GM21717 (cell line): ENCODE measurements at regions not wholly inside any gene's neighbourhood (a gene's known extent, or its start where the extent isn't known, plus 50 kb on each side); places are given as distances from the start of the nearest gene placed in this dataset.
"Not testable (repeated sequence)": the region's sequence is repeated elsewhere in the genome, so short reads cannot be mapped to it uniquely, and the experiment has no call there.

Experiments
- ATAC-seq: cut with Tn5 transposase; IDR thresholded peaks from one replicate; pipeline ENCODE4 v1.9.1; 2021; ENCODE audit warnings: mild to moderate bottlenecking, moderate library complexity; ENCODE audit not compliant: unreplicated experiment

DNA sequence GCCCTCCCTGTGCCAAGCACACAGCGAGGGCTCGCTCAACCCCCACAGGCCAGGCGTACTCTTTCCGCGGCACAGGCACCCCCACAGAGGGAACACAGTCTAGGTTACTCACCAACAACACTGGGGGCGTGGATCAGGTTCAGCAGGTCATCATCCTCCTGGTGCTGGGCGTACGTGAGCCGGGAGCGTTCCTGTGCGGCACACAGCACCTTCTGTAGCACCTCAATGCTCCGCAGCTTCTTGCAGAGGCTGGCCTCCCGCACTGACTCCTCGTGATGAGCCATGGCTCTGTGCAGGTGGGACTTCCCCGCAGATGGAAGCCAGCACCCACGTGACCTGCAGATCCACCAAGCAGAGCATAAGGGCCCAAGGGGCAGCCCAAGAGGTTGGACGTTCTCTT lies 296.8 kb downstream of the GOLGA6L6 start:
- ATAC-seq: not testable (repeated sequence)

DNA sequence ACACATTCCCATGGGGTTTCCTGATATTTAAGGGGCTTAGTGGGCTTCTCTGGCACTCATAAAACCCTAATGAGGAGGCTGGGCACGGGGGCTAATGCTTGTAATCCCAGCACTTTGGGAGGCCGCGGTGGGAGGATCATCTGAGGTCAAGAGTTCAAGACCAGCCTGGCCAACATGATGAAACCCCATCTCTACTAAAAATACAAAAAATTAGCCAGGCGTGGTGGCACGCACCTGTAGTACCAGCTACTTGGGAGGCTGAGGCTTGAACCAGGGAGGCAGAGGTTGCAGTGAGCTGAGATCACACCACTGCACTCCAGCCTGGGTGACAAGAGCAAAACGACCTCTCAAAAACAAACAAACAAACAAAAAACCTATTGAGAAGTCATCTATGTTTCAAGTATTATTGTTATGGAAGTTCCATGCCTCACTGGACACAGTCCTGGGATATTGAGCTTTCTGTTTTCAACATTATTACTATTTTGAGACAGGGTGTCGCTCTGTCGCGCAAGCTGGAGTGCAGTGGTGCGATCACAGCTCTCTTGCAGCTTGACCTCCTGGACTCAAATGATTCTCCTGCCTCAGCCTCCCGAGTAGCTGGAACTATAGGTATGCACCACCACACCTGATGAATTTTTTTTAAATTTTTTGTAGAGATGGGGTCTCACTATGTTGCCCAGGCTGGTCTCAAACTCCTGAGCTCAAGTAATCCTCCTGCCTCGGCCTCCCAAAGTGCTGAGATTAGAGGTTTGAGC lies 297.9 kb downstream of the GOLGA6L6 start:
- ATAC-seq: not testable (repeated sequence)

DNA sequence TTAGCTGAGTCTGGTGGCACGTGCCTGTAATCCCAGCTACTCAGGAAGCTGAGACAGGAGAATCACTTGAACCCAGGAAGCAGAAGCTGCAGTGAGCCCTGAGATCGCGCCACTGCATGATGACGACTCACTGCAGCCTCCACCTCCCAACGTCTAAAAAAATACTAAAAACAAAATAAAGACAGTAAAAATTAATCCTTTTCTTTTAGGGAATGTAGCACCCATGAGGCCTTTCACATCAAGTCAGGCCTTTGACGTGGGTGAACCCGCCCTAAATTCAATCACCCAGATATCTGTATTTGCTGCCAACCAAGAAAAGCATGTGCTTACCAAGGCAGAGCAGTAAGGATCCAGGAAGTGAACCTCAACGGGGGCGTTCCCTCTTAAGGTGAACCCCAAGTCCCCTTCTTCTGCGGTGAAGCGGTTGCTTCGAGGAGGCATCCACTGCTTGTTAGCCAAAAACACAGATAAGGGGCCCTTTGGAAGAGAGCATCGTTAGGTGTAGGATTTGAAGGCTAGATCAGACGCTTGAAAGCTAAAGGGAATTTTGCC lies 301.2 kb downstream of the GOLGA6L6 start:
- not testable (repeated sequence) for ATAC-seq

DNA sequence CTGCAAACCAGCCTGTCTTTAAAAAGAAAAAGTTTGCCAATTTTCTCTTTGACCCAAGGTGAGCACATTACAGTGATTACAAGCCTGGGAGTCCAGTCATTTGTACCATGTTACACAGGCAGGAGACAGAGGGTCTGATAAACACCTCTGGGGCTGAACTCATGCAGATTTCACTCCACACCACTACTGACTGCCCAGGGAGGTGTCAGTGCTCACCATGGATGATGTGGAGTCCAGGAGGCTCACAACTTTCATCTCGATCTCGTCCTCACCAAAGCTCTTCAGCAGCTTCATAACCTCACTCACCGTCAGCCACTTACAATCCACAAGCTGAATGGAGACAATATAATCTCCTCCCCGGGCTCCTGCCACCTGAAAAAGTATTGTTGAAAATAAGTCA lies 302.4 kb downstream of the GOLGA6L6 start:
- ATAC-seq: not testable (repeated sequence)

DNA sequence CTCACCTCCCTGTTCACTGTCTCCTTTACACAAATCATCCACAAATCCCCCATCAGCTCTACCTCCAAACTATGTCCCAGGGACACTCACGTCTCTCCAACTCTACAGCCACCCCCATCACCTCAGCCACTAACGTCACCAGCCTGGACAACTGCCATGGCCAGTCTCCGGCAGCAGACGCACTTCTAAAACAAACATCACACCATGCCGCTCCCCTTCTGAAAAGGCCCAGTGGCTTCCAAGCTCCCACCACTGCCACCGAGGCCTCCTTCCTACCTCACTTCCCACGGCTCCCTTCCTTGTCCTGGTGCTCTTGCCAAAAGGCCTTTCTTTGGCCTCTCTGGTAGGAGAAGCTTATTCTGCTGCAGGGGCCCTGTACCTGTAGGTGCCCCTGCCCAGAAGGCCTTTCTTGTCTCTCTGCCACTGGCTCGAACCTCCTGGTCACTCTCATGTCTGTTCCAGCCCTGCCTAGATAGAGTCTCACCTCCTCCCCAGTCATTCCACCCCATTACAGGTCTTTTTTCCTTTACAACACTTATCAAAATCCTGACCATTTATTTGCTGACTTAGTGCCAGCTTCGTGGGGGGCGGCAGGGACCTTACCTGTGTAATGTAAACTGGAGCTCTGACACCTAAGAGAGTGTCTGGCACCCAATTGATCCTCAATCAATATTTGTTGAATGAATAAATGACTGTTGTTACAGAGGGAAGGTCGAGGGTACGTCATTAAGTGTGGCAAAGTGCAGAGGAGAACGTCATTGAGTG lies 304.2 kb downstream of the GOLGA6L6 start:
- not testable (repeated sequence) for ATAC-seq

DNA sequence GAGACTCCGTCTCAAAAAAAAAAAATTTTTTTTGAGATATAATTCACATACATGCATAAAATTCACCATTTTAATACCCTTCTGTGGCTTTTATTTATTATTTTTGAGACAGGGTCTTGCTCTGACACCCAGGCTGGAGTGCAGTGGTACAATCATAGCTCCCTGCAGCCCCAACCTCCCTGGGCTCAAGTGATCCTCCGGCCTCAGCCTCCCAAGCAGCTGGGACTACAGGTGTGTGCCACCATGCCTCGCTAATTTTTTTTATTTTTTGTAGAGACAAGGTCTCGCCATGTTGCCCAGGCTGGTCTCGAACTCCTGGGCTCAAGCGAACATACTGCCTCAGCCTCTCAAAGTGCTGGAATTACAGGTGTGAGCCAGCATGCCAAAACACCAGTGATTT lies 305.9 kb downstream of the GOLGA6L6 start:
- not testable (repeated sequence) for ATAC-seq

DNA sequence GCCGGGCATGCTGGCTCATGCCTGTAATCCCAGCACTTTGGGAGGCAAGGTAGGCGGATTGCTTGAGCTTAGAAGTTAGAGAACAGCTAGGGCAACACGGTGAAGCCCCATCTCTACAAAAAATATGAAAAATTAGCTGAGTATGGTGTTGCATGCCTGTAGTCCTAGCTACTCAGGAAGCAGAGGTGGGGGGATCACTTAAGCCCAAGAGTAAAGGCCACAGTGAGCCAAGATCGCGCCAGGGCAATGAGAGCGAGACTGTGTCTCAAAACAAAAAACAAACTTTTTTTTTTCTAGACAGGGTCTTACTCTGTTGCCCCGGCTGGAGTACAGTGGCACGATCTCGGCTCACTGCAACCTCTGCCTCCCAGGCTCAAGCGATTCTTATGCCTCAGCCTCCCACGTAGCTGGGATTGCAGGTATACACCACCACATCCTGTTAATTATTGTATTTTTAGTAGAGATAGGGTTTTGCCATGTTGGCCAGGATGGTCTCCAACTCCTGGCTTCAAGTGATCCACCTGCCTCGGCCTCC lies 307.5 kb downstream of the GOLGA6L6 start:
- ATAC-seq: not testable (repeated sequence)

DNA sequence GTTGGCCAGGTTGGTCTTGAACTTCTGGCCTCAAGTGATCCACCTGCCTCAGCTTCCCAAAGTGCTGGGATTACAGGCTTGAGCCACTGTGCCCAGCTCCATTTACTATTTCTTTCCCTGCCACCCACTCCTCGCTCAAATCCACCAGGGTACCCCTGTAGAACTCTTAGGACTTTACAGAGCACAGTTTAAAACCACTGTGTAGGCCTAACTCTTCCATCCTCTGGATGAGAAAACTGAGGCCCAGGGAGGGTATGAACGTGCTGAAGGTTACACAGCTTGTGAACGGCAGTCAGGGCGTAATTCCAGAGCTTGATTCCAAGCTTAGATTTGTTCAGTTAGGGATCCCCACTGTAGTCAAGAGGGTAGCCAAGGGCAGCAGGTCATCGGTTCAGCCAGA lies 309.1 kb downstream of the GOLGA6L6 start:
- ATAC-seq: not testable (repeated sequence)

DNA sequence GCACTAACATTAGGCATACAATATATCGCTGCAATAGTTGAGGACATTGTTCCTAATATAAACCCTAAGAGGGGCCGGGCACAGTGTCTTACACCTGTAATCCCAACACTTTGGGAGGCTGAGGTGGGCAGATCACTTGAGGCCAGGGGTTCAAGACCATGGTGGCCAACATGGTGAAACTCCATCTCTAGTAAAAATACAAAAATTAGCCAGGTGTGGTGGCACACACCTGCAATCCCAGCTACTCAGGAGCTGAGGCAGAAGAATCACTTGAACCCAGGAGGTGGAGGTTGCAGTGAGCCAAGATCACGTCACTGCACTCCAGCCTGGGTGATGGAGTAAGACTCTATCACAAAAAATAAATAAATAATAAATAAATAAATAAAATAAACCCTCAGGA lies 310.9 kb downstream of the GOLGA6L6 start:
- ATAC-seq: not testable (repeated sequence)

DNA sequence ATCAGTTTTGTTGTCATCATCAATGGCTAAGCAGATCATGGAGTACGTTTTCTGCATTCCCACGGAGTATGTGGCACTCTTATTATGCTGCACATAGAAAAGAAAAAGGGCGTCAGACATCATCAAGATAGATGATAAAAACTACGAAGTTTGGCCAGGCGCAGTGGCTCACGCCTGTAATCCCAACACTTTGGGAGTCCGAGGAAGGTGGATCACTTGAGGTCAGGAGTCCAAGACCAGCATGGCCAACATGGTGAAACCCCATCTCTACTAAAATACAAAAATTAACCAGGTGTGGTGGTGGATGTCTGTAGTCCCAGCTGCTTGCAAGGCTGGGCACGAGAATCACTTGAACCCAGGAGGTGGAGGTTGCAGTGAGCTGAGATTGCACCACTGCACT lies 312.8 kb downstream of the GOLGA6L6 start:
- ATAC-seq: not testable (repeated sequence)

DNA sequence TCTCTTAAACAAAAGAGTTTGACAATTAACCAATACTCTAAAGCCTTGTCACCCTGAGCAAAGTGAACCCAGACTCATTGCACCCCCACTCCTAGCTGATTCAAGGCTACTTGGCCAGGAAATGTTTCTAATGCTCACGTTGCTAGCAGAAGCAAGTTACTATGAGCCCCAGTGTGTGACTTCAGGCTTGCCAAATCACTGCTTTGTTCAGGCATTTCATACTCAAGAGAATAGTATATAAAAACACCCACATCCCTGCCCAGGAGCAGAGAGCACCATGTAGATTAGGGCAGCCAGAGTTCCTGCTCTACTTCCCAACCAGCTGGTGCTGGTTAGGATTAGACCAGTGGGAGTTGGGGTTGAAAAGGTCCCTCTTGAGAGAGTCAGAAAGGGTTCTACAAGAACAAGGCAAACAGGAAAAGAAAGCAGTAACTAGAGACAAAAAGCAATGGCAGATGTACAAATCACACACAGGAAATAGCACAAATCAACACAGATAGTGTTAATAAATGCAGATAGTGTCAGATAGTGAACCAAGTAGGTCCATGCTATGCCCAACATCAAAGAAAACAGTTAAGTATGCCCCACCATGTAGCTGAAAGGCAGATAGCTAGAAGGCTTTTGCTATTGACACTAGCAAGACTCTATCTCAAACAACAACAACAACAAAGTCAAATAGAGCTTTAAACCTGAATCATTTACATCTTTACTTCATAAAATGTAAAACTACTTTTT lies 314.3 kb downstream of the GOLGA6L6 start:
- ATAC-seq: not testable (repeated sequence)

DNA sequence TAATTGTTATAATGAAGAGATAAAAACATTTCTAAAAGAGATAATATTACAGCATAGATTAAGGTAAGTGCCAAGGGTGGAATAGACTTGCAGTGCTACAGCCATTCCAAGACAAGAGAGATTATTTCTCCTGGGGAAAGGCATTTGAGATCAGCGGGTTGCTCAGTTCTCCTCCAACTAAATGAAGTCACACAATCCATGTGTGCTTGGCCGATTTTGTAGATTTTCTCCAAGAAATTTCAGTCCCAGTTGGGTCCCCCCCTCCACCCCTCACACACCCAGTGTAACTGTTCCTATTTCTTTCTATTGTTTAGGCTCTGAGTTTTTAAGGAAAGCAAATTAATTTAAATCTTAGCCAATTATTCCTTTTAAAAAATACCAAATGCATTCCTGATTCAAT lies 315.1 kb downstream of the GOLGA6L6 start:
- not testable (repeated sequence) for ATAC-seq

DNA sequence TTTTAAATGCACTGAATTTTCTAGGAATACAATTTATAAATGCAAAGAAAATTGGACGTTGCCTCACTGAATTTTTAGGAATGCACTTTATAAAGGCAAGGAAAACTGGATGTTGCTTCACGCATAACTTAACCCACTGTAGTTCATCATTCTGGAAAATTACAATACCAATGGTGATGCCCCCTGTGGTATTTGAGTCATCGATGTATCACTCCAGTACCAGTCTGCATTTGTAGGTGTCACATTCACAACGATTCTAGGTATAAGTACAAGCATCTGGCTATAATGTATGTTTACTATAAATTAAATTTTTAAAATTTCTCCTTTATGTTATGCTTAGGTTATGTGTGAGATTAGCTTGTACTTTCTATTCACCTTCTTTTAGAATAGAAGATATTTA lies 320.5 kb downstream of the GOLGA6L6 start:
- ATAC-seq: not testable (repeated sequence)

DNA sequence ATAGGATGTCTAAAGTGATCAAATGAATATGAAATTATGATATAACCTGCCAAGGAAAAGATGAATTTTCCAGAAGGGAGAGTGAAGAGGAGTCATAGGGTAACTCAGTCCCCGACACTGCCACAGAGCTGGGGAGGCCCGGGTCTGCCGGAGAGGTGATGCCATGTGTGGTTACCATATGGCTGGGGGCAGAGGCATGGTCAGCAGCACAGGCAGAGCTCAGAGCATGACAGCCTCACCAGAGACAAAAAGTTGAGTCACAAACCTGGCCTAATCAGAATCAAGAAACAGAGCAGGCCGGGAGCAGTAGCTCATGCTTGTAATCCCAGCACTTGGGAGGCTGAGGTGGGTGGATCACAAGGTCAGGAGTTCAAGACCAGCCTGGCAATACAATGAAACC lies 322.4 kb downstream of the GOLGA6L6 start:
- ATAC-seq: not testable (repeated sequence)

DNA sequence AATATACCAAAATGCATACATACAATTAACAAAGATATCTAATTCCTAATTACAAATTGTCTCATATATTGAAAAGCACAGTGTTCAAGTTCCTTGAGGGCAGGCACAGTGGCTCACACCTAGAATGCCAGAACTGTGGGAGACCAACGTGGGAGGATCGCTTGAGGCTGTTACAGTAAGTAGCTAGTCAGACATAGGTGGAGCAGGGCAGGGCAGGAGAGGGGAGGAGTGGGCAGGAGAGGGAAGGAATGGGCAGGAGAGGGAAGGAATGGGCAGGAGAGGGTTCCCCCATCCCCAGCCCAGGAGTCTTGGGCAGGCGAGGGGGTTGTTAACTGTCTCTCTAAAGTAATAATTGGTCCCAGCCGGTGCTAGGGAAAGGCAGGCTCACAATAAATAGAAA lies 325.9 kb downstream of the GOLGA6L6 start:
- not testable (repeated sequence) for ATAC-seq

DNA sequence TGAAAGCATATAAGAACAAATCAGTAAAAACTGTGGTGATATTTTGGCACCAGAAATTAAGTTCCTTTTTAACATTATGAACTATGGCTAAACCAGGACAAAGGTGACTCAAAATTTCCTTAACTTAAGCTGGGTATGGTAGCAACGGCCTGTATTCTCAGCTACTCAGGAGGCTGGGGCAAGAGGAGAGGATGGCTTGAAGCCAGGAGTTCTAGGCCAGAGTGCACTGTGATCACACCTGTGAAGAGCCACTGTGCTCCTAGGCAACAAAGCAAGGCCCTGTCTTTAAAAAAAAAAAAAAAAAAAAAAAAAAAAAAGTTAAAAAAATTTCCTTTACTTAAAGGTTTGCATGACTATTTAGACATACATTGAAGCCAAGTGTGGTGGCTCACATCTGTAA lies 327.5 kb downstream of the GOLGA6L6 start:
- ATAC-seq: not testable (repeated sequence)

DNA sequence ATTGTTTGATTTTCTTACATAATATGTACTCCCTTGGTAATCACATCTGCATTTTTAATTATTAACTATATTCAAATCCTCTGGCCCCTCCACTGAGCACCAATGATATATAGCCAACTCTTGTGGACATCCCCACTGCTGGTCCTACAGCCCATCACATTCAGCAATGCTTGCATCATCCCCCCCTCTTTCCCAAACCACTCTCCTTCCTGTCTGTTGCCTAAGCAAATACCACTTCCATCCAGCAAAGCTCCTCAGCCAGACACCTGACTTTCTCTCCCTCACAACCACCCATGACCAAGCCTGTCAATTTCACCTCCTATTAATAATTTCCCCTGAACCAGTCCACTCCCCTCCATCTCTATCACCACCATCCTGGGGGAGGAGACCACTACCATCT lies 330.1 kb downstream of the GOLGA6L6 start:
- not testable (repeated sequence) for ATAC-seq

DNA sequence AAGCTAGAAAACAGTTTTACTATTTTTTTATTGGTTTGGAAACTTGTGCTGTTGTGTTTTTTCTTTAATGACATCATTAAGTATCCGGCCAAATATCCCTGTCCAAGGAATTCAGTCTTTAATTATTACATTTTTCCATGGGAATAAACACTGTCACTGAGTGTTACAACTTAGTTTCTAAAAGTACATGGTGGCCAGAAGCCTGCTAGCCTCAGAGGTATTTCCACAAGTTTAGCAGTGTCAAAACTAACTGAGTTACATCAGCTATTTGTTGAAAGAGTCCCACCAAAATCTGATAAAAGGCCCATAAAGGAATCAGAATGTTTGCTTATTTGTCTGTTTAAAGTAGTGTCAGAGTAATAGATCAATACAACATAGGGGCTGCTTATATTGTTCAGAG lies 331.6 kb downstream of the GOLGA6L6 start:
- not testable (repeated sequence) for ATAC-seq

DNA sequence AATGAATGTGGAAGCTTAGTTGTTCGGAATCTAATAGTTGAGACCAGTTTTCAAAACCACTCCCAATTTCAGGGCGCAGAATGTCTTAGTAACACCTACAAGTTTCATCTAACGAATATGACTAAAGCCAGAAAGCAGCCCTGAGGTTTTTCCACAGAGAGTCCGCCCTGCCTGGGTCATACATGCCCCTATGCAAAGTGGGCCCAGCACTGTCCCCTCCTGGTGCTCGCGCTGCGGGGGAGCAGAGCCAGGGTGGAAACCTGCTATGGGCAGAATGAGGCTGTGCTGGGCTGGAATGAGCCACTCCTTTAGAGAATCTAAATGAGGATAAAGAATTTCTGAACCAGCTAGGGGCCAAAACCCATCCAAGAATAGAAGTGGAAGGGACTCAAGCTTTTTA lies 334.0 kb downstream of the GOLGA6L6 start:
- not testable (repeated sequence) for ATAC-seq

DNA sequence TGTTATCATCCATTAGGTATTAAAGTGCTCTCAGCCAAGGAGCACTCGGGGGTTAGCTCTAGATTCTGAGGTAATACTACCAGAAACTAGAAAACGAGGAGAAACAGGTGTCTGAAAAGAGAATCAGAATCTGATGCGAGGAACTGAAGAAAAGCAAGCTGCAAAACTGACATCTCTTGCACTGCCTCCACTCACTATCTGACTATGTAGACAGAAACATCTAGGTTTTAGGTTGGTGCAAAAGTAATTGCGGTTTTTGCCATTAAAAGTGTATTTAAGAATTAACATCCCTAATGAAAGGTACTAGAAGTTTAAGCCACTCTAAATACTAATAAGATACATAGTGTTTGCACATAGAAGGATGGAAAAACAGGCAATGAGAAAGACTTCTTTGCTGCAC lies 334.4 kb downstream of the GOLGA6L6 start:
- ATAC-seq: not testable (repeated sequence)
